KG1 (cell line): ENCODE measurements at regions not wholly inside any gene's neighbourhood (a gene's known extent, or its start where the extent isn't known, plus 50 kb on each side); places are given as distances from the start of the nearest gene placed in this dataset.
"Not testable (repeated sequence)": the region's sequence is repeated elsewhere in the genome, so short reads cannot be mapped to it uniquely, and the experiment has no call there.

Source experiments
- DNase-seq: peaks from one replicate; lab custom pipeline; 2025; lab: John Stamatoyannopoulos, UW

DNA sequence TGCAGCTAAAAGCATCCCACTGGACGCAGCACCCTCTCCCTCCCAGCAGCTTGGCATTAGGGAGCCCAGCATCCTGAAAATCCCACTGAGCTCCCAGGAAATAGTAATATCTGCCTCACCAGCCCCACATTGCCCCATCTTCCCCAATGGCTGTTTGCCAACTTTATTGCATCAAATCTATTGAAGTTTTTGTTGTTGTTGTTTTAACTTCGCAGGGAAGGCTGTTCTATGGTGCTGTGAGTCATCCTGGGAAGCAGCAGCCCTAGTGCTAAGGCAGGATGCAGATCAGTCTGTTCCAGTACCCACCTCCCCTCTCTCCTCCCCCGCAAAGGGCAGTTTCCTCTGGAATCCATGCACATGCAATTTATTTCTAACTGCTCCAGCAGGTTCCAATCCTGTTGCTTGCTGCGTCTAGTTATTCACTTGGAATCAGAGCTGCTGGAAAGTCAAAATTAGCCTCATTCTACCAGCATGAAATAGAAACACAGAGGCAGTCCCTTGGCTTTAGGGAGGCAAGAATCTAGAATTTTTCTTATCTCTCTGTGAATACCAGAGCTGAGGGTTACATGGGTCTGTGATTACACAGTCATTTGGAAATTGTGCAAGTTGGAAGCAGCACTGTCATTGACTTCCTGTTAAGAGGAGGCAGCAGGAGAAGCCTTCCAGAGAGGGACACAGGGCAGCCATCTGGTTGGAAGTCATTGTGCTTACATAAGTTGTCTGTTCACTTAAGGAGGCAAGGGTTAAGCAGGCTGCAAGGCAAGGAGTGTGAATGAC, 115.9 kb upstream of the CACUL1 start:
- no peak for DNase-seq

GRCh38 chr10:118871244-118871865, 116.6 kb upstream of the CACUL1 start:
- DNase-seq: no peak

GRCh38 chr10:118873091-118873737, 118.4 kb upstream of the CACUL1 start:
- no peak for DNase-seq

DNA sequence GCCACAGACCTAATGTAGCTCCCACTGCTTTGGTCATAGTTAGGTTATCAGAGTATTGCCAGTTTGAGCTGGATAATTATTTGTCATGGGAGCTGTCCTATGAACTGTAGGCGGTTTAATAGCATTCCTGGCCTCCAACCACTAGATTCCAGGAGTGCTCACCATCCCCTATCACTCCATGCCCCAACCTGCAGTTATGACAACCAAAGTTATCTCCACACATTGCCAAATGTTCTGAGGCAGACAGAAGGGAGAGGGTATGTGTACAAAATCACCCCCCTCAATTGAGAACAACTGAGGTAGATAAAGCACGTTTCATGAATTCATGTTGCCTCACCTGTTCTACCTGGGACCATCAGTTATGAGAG, 119.0 kb upstream of the CACUL1 start:
- no peak for DNase-seq

DNA sequence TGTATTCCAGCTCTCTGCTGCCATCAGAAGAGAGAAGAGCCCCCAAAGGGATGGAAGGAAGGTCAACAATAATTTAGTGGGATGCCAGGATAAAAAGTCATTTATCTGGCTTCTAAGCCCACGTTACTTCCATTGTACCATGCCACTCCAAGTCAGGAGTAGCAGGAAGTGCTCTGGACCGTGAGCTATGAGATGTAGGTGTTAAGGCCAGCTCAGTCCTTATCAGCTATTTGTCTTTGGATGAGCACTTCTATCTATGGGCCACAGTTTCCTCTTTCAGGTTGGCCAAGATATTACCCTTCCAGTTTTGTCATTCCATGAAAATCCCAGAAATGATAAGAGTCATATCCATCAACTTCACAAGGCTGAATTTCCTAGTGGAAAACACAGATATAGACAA, 119.4 kb upstream of the CACUL1 start:
- DNase-seq: no peak

- DNase-seq: no peak
Observed at GRCh38 chr10:118875087-118875486, 120.3 kb upstream of the CACUL1 start.

GRCh38 chr10:118882741-118883140, 128.0 kb upstream of the CACUL1 start:
- no peak for DNase-seq

GRCh38 chr10:118892255-118892654, 137.3 kb upstream of the NANOS1 start:
- DNase-seq: no peak

DNA sequence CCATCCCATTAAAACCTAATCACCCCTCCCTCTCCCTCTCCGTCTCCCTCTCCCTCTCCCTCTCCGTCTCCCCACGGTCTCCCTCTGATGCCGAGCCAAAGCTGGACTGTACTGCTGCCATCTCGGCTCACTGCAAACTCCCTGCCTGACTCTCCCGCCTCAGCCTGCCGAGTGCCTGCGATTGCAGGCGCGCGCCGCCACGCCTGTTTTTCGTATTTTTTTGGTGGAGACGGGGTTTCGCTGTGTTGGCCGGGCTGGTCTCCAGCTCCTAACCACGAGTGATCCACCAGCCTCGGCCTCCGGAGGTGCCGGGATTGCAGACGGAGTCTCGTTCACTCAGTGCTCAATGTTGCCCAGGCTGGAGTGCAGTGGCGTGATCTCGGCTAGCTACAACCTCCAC, 134.6 kb upstream of the NANOS1 start:
- not testable (repeated sequence) for DNase-seq

DNA sequence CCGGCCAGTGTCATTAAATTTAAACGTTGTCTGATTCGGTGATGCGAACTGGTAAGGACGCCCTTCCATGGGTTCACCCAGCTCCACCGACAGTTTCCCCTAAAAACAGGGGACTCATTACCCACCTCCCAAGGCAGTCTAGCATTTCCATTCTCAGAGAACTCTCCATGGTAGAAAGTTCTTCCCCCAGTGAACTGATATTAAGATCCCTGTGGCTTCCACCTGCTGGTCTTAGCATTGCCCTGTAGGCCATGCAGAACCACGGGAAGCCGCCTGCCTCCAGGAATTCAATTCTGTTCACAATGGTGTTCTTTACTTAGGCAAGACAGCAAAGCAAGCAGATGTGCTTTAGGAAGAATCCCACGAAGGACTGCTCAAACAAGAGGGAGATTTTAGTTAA, 128.9 kb upstream of the NANOS1 start:
- DNase-seq: no peak

DNA sequence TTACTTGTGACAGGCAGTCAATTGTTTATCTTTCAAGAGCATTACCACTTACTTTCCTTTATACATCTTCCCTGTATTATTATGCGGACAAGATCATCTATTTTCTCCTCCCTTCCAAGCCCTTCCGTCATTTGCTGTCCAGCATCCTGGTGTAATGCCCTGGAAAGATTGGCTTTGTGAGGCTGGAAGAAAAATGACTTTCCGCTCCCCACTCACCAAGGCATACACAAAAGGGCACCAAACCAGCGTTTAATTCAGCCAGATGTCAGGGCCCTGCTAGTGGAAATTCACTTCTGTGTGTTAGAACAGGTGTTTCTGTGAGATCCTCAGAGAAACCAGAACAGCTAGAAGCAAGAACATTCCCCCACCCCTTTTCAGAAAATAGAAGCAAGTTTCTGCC, 128.1 kb upstream of the NANOS1 start:
- DNase-seq: no peak

GRCh38 chr10:118901906-118902305, 127.6 kb upstream of the NANOS1 start:
- no peak for DNase-seq

GRCh38 chr10:118902656-118903055, 126.9 kb upstream of the NANOS1 start:
- DNase-seq: not testable (repeated sequence)

- DNase-seq: no peak
Observed at GRCh38 chr10:118903251-118903650, 126.3 kb upstream of the NANOS1 start.

- DNase-seq: no peak
Observed at GRCh38 chr10:118903691-118904090, 125.8 kb upstream of the NANOS1 start.

GRCh38 chr10:118904286-118904685, 125.2 kb upstream of the NANOS1 start:
- DNase-seq: no peak

DNA sequence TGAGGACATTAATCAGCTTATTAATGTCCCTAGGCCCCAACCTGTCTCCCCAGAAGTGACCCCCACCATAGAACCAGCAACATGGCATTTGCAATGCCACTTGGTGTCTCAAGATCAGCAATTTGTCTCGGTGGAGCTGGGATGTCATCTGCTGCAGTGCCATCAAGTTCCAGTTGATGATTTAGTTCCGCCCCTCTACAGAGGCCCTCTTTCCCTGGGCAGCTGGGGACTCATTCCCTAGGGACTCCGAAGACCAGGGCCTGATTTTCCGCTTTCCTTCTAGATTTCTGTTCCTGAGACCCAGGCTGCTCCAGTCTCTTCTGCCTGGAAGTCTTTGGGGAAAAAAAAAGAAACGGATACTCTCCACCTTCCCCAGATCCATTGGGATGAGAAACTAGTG, 122.5 kb upstream of the NANOS1 start:
- no peak for DNase-seq

DNA sequence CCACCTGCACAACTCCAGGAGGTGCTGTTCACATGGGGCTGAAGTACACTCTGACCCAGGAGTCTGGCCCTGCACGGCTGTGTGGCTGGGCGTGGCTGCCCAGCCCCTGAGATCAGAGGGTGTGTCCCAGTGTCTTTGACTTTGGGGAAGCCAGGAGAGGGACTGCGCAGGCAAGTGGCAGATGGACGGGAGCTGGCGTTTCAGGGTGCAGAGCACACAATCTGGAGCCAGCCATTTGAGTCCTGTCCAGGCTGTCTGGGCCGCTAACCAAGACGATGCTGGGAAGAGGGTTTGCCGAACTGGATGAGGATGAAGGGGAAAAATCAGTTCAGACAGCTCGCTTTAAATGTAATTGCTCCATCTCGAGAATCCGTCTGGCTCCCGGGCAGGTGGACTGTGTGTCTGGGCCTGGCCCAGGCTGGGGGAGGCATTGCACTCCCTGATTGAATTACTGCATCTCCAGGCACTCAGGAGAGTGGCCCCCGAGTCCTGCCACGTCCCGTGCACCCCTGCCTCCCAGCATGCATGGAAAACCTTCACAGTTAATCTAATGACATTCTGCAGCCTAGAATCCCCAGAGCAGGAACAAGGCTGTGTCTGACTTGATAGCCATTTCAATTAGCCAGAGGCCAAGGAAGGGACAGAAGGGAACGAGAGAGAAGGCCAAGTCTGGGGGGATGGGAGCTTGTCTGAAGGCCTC, 120.8 kb upstream of the NANOS1 start:
- no peak for DNase-seq

DNA sequence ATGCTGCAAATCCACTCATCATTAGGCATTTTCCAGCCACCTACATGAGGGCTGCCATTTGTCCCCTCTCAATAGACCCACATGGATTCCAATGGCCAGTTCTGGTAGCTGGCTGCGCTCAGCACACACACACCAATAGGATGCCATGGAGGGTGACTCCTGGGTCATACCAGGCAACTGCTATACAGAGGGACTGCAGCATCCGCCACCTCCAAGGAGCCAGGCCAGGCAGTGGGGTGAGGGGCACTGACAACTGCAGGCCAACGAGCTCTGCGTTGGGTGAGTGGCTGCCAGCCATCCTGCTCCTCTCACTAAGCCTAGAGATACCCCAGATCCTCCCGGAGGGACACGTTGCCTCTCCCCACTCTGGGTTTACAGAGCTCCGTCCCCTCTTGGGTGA, 118.8 kb upstream of the NANOS1 start:
- DNase-seq: no peak

DNA sequence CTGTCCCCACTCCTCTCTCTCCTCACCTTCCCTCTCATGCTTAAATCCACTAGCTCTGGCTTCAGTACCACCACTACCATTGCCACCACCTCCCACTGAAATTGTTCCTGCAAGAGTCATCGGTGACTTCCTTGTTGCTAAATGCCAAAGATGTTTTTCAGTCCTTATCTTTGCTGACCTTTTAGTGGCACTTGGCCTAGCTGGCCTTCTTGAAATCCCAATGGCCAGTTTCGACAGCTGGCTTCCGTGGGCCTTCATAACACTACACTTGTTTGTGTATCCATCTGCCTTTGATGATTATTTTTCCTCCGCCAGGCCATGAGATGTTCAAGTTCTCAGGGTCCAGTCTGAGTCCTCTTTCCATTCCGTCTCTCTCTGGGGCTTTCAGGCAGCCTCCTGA, 118.2 kb upstream of the NANOS1 start:
- no peak for DNase-seq

- DNase-seq: no peak
Observed at GRCh38 chr10:118912961-118913600, 116.4 kb upstream of the NANOS1 start.

DNA sequence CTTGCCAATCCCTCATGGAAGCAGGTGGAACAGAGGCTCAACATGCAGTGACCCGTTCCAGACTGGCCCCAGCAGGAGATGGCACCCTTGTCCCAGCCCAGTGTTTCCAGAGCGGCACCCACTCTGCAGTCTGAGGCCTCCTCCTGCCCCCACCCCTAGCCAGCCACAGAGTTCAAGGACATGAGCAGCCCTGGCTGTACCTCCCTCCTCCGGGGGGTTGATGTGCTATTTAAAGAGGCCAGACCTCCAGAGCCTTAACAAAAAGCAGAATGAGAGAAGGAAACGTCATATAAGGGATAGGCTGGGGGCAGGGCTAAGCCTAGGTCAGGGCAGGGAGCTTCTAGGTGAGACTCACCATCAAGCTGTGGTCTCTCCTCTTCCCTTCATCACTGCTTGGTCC, 115.7 kb upstream of the NANOS1 start:
- DNase-seq: no peak
